SKM-1 treated with dmso at 0.1 percent for 144 hours (cell line): ENCODE measurements at regions not wholly inside any gene's neighbourhood (a gene's known extent, or its start where the extent isn't known, plus 50 kb on each side); places are given as distances from the start of the nearest gene placed in this dataset.

ENCODE experiments used
- DNase-seq: peaks from one replicate; lab custom pipeline; 2025; ENCODE audit not compliant: unreplicated experiment; lab: John Stamatoyannopoulos, UW

- no peak for DNase-seq
These were observed 300.1 kb downstream of the SAMD5 start for GRCh38 chr6:147808640-147809039.

- DNase-seq, result no peak
These were observed 303.6 kb downstream of the SAMD5 start for GRCh38 chr6:147811913-147812629.

DNA sequence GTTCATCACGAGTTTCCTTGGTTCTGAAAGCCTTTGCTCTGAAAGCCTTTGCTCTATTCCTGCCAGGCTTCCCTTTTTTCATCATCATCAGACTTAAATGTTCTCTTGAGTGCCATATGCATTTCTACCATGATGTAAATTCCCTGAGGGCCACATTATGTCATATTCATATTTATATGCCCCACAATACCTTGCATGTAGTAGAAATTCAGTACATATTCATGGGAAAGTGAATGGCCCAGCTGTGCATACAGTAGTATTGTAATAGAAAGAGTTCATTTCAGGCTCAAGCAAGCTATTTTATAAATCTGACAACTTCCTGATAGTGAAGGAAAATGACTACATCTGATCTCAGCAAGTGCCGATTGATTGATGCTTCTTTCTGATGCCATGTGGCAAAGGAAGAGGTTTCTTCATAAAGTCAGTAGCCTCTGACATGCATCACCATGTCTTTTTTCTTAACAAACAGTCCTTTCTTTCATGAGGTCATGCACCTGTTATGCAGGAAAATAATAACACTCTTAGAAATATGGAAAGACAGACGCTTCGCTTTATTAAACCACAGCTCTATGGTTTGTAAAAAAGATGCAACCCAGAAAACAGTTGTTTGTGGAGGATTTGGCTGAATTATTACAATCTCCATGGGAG lies 308.7 kb downstream of the SAMD5 start:
- no peak for DNase-seq

DNA sequence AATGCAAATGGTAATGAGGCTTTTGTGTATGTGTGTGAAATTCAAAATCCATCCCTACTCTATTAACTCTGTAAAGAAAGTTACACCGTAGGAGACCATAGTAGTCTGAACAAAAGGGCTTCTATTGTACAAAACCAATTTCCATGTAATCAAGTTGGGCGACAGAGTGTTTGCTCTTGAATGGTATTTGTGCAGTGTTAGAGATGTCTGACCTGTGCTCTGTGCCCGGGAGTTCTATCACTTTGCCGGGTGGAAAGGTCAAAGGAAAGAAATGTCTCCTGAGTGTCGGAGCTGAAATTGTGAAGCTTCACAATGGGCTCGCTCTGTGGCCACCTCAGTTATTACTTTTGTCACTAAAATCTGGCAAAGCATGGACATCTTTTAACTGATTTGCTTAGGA lies 312.0 kb downstream of the SAMD5 start:
- no peak for DNase-seq

GRCh38 chr6:147821295-147821897 lies 312.9 kb downstream of the SAMD5 start:
- DNase-seq, result no peak

GRCh38 chr6:147823936-147824335 lies 315.4 kb downstream of the SAMD5 start:
- DNase-seq, result no peak

- no peak for DNase-seq
These were observed 317.4 kb downstream of the SAMD5 start for GRCh38 chr6:147825848-147826247.

- no peak for DNase-seq
These were observed 318.2 kb downstream of the SAMD5 start for GRCh38 chr6:147826698-147827097.

DNA sequence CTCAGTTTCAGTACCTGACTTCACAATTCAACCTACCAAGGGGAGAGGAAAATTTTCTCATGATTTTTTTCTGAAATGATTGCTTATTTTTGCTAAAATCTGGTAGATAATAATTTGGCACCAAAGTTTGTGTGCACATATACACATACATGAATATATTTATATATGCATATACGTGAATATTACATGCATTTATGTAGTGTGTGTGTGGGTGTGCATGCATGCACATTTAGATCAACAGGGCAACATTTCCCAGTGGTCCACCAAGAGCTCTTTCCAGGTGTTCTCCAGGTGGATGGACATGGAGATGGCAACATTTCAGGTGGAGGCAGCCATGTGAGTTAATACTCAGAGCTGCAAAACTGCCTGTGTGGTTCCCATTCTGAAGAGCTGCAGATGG lies 320.9 kb downstream of the SAMD5 start:
- DNase-seq, result no peak

DNA sequence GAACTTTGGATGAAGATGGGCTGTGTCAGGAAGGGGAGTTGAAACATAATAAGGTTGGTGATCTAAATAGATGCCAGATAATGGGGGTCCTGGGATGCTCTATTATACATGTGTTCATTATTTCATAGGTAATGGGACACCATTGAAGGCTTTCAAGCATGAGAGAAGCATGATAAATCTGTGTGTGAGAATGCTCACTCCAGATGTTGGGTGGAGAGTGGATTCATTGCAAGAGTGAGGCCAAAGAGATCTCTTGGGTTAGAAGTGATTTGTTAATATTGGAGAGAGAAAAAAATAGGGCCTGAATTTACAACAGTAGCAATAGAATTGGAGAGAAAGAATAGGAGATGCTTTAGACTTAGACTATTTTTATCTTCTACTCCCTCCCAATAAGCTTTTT lies 321.3 kb downstream of the SAMD5 start:
- DNase-seq, result no peak

DNA sequence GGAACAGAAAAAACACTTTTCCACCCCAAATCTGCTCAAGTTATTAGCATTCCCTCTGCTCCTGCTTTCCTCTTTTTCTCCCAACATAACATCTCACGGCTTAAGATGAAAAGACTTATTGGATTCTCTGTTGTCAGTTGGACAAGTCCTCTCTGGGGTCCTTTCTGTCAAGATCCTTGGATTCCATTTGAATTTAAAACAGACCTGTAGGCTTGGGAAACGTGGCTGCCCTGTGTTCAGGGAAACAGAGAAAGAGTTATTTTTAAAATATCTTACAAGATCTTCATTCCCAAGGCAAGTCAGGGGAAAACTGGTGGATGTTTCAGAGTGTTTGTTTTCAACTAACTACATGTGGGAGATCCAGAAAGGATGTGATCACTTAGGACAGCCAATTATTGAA lies 322.9 kb downstream of the SAMD5 start:
- no peak for DNase-seq

DNA sequence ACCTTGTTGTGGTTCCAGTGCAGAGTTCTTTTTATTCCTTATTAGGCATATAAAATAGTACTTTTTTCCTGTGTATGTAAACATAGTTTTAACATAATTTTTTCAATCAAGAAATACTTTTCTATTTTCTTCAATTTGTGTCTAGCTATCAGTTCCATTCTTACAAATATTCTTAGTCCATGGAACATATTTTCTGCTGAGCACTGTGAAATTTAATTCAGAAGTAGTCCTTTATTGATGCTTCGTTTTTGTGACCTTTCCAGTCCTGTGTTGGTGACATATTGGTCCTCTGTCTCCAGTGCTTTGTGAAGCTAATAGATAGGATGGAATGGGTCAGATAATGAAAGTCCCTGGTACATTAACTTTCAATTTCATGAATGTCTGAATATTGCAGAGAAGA lies 325.1 kb downstream of the SAMD5 start:
- DNase-seq, result no peak

GRCh38 chr6:147834084-147834776 lies 325.7 kb downstream of the SAMD5 start:
- DNase-seq, result no peak

DNA sequence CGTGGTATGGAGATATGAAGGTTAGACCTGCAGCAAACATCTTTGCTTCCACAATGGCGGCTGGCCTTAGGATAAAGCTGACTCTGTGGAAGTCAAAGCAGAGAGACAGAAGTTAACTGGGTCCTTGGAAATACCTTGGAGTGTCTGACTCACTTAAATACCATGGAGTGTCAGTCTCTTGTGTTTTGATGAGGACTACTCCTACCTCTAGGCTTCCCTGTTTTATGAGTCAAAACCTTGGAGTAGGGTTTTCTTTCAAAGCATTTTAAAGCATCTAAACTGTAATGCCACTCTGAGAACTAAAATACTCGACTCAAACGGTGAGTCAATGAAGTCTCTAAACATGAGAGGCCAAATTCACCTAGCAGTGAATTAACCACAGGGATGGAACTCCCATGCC lies 329.1 kb downstream of the SAMD5 start:
- DNase-seq, result no peak

- DNase-seq, result no peak
These were observed 331.5 kb downstream of the SAMD5 start for GRCh38 chr6:147839708-147840610.

- no peak for DNase-seq
These were observed 333.2 kb downstream of the SAMD5 start for GRCh38 chr6:147841547-147842148.

DNA sequence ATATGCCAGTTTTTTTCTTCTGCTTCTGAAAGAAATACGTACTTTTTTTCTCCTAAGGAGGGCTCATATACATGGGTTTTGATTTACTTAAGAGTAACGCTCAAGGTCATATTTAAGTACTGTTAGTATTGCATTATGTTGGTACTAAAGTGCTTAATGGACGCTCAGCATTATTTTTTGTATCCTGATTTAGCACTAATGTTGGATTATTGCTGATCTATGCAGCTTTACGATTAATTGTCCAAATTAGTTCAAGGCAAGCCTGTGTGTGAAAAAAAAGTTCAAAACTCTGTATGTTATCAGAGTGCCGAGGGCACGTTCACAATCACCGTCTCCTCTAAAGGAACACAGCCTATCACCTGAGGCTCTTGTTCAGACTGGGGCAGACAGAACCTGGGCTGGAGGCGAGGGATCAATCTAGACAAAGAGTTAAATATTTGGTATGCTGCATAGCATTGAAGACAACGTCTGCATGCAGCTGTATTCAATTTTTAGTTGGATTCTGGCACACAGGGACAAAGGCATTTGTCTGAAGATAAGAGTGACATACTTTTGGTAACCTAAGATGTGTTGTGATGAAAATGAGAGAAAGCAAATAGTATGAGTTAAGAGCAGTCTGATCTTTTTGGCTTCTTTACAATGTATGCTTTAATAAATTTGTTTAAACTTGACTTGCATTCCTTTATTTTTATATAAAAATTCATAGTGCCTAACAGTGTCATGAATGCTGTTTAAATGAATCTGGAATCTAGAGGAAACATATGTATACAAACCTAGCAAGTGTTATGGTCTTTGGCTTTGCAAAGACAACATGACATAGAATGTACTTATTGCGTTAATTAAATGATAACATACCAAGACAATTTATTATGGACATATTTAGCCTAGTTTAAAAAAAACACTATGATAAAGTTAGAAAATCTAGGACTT lies 341.2 kb downstream of the SAMD5 start:
- DNase-seq, result no peak

DNA sequence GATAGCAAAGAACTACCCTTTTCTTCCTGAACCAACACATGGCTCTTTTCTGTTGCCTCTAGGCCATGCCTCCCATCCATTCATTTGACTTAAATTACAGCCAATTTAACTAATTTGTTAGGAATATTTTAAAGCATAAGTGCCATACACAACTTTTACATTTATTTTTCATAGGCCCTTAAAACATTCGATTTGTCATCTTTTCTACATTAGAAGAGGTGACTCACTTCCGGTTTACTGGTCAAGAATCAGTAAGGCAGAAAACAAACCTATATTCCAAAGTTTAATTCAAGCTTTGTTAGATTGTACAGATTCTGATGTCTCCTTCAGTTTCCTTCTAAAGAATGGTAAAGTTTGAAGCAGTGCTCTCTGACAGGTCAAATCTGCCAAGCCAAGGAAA lies 344.3 kb downstream of the SAMD5 start:
- no peak for DNase-seq

- no peak for DNase-seq
These were observed 345.1 kb downstream of the SAMD5 start for GRCh38 chr6:147853574-147853973.
